ENCODE measurements at regions not wholly inside any gene's neighbourhood (a gene's known extent, or its start where the extent isn't known, plus 50 kb on each side); places are given as distances from the start of the nearest gene placed in this dataset.

GRCh38 chr15:36498916-36499315 is 80.5 kb upstream of the CDIN1 start:
- Mint-ChIP-seq H3K27ac (no peak overlapping the region), H3K4me3 (no peak overlapping the region), H3K36me3 (ENCODE audit: low read depth) (no peaks in the 10 kb centered on the region), H3K27me3 (no peaks in the 10 kb centered on the region), H3K4me1 (ENCODE audit: low read depth) (no peaks in the 10 kb centered on the region), H3K9me3 (no peaks in the 10 kb centered on the region)
- intact Hi-C loops (cut with micrococcal nuclease), result no loop called here

- no peaks in the 10 kb centered on the region for H3K36me3 Mint-ChIP-seq (ENCODE audit: low read depth)
- no peaks in the 10 kb centered on the region for H3K9me3 Mint-ChIP-seq
- no peak overlapping the region for H3K4me3 Mint-ChIP-seq
- H3K27ac Mint-ChIP-seq, result no peak overlapping the region
- no peaks in the 10 kb centered on the region for H3K27me3 Mint-ChIP-seq
- no peaks in the 10 kb centered on the region for H3K4me1 Mint-ChIP-seq (ENCODE audit: low read depth)
- intact Hi-C loops (cut with micrococcal nuclease), result loop anchor here (2.0 kb wide), 1 partner anchor 635 kb away; no protein-coding TSS in a partner anchor
These were observed 79.7 kb upstream of the CDIN1 start for GRCh38 chr15:36499412-36500389.

GRCh38 chr15:36501063-36501678 is 78.3 kb upstream of the CDIN1 start:
- intact Hi-C loops (cut with micrococcal nuclease), result loop anchor here (2.0 kb wide), 1 partner anchor 634 kb away; no protein-coding TSS in a partner anchor
- Mint-ChIP-seq H3K36me3 (ENCODE audit: low read depth) (no peaks in the 10 kb centered on the region), H3K4me3 (no peak overlapping the region), H3K27me3 (peaks cover 1% of the 10 kb centered on the region), H3K27ac (no peak overlapping the region), H3K4me1 (ENCODE audit: low read depth) (no peaks in the 10 kb centered on the region), H3K9me3 (no peaks in the 10 kb centered on the region)

- H3K4me3 Mint-ChIP-seq, result no peak overlapping the region
- no peaks in the 10 kb centered on the region for H3K36me3 Mint-ChIP-seq (ENCODE audit: low read depth)
- H3K9me3 Mint-ChIP-seq, result no peaks in the 10 kb centered on the region
- H3K27ac Mint-ChIP-seq, result no peak overlapping the region
- peaks cover 1% of the 10 kb centered on the region for H3K27me3 Mint-ChIP-seq
- H3K4me1 Mint-ChIP-seq (ENCODE audit: low read depth), result no peaks in the 10 kb centered on the region
- intact Hi-C loops (cut with micrococcal nuclease), result no loop called here
These were observed 76.9 kb upstream of the CDIN1 start for GRCh38 chr15:36502509-36502908.

- Mint-ChIP-seq H3K27me3 (peaks cover 1% of the 10 kb centered on the region), H3K9me3 (no peaks in the 10 kb centered on the region), H3K4me1 (ENCODE audit: low read depth) (no peaks in the 10 kb centered on the region), H3K27ac (no peak overlapping the region), H3K36me3 (ENCODE audit: low read depth) (no peaks in the 10 kb centered on the region), H3K4me3 (no peak overlapping the region)
- intact Hi-C loops (cut with micrococcal nuclease), result no loop called here
These were observed 72.6 kb upstream of the CDIN1 start for GRCh38 chr15:36506733-36507356.

GRCh38 chr15:36507458-36507857 is 72.0 kb upstream of the CDIN1 start:
- Mint-ChIP-seq H3K36me3 (ENCODE audit: low read depth) (no peaks in the 10 kb centered on the region), H3K9me3 (no peaks in the 10 kb centered on the region), H3K4me3 (no peak overlapping the region), H3K27ac (no peak overlapping the region), H3K27me3 (peaks cover 1% of the 10 kb centered on the region), H3K4me1 (ENCODE audit: low read depth) (no peaks in the 10 kb centered on the region)
- intact Hi-C loops (cut with micrococcal nuclease), result no loop called here

- intact Hi-C loops (cut with micrococcal nuclease), result no loop called here
- Mint-ChIP-seq H3K36me3 (ENCODE audit: low read depth) (no peaks in the 10 kb centered on the region), H3K4me1 (ENCODE audit: low read depth) (no peaks in the 10 kb centered on the region), H3K27me3 (no peaks in the 10 kb centered on the region), H3K4me3 (no peak overlapping the region), H3K9me3 (no peaks in the 10 kb centered on the region), H3K27ac (no peak overlapping the region)
These were observed 67.8 kb upstream of the CDIN1 start for GRCh38 chr15:36511594-36511993.

- H3K9me3 Mint-ChIP-seq, result peaks cover 30% of the 10 kb centered on the region
- H3K27me3 Mint-ChIP-seq, result no peaks in the 10 kb centered on the region
- H3K4me1 Mint-ChIP-seq (ENCODE audit: low read depth), result no peaks in the 10 kb centered on the region
- no peaks in the 10 kb centered on the region for H3K36me3 Mint-ChIP-seq (ENCODE audit: low read depth)
- H3K4me3 Mint-ChIP-seq, result no peak overlapping the region
- intact Hi-C loops (cut with micrococcal nuclease), result no loop called here
- H3K27ac Mint-ChIP-seq, result no peak overlapping the region
These were observed 61.7 kb upstream of the CDIN1 start for GRCh38 chr15:36517758-36518157.

GRCh38 chr15:36519067-36519466 is 60.4 kb upstream of the CDIN1 start:
- no peak overlapping the region for H3K27ac Mint-ChIP-seq
- intact Hi-C loops (cut with micrococcal nuclease), result no loop called here
- H3K9me3 Mint-ChIP-seq, result peaks cover 30% of the 10 kb centered on the region
- H3K4me1 Mint-ChIP-seq (ENCODE audit: low read depth), result no peaks in the 10 kb centered on the region
- H3K4me3 Mint-ChIP-seq, result no peak overlapping the region
- no peaks in the 10 kb centered on the region for H3K27me3 Mint-ChIP-seq
- H3K36me3 Mint-ChIP-seq (ENCODE audit: low read depth), result no peaks in the 10 kb centered on the region

GRCh38 chr15:36525430-36525829 is 54.0 kb upstream of the CDIN1 start:
- Mint-ChIP-seq H3K4me3 (no peak overlapping the region), H3K27ac (no peak overlapping the region), H3K9me3 (peaks cover 12% of the 10 kb centered on the region), H3K27me3 (no peaks in the 10 kb centered on the region), H3K4me1 (ENCODE audit: low read depth) (no peaks in the 10 kb centered on the region), H3K36me3 (ENCODE audit: low read depth) (no peaks in the 10 kb centered on the region)
- intact Hi-C loops (cut with micrococcal nuclease), result no loop called here

GRCh38 chr15:36527235-36528162 is 51.9 kb upstream of the CDIN1 start:
- intact Hi-C loops (cut with micrococcal nuclease), result no loop called here
- Mint-ChIP-seq H3K27ac (no peak overlapping the region), H3K4me1 (ENCODE audit: low read depth) (no peaks in the 10 kb centered on the region), H3K36me3 (ENCODE audit: low read depth) (no peaks in the 10 kb centered on the region), H3K4me3 (no peak overlapping the region), H3K27me3 (no peaks in the 10 kb centered on the region), H3K9me3 (no peaks in the 10 kb centered on the region)

- intact Hi-C loops (cut with micrococcal nuclease), result no loop called here
- no peaks in the 10 kb centered on the region for H3K9me3 Mint-ChIP-seq
- no peak overlapping the region for H3K4me3 Mint-ChIP-seq
- H3K36me3 Mint-ChIP-seq (ENCODE audit: low read depth), result no peaks in the 10 kb centered on the region
- H3K27ac Mint-ChIP-seq, result no peak overlapping the region
- no peaks in the 10 kb centered on the region for H3K27me3 Mint-ChIP-seq
- no peaks in the 10 kb centered on the region for H3K4me1 Mint-ChIP-seq (ENCODE audit: low read depth)
These were observed 50.0 kb upstream of the CDIN1 start for GRCh38 chr15:36529296-36530011.
